Heart left ventricle (tissue), 16 donors: ENCODE measurements at regions not wholly inside any gene's neighbourhood (a gene's known extent, or its start where the extent isn't known, plus 50 kb on each side); places are given as distances from the start of the nearest gene placed in this dataset.

Source experiments
- ATAC-seq, 4 donors: fragments of 200-7000 bp; cut with Tn5 transposase; one replicate each; pipeline ENCODE4 v1.9.1; 2020 to 2022; ENCODE audit warnings: moderate library complexity in 4 of 4, mild to moderate bottlenecking in 3 of 4, moderate number of reproducible peaks in 1 of 4
- DNase-seq, 5 donors: peaks; one replicate each; pipeline ENCODE4 v3.0.0-alpha.2; 2020
- H3K27ac ChIP-seq, 12 donors: fragments of 200-600 bp; sonication (generic) in 4 of 12; one replicate each; pipeline versions ENCODE4 v1.5.0 to v1.8.0; 2016 to 2022; ENCODE audit warnings: mild to moderate bottlenecking in 2 of 12
- H3K27me3 ChIP-seq, 9 donors: fragments of 200-600 bp; sonication (generic) in 2 of 9; one replicate each; pipeline versions ENCODE4 v1.5.1 to v1.8.0; 2016 to 2022; ENCODE audit warnings: mild to moderate bottlenecking in 3 of 9
- H3K36me3 ChIP-seq, 9 donors: fragments of 200-600 bp; sonication (generic) in 2 of 9; one replicate each; pipeline versions ENCODE4 v1.5.0 to v1.8.0; 2018 to 2022; ENCODE audit warnings: mild to moderate bottlenecking in 2 of 9
- H3K4me1 ChIP-seq, 12 donors: fragments of 200-600 bp; sonication (generic) in 4 of 12; one replicate each; pipeline versions ENCODE4 v1.5.0 to v1.8.0; 2016 to 2022; ENCODE audit warnings: mild to moderate bottlenecking in 3 of 12
- H3K4me3 ChIP-seq, 12 donors: fragments of 200-600 bp; sonication (generic) in 4 of 12; one replicate each; pipeline versions ENCODE4 v1.5.0 to v1.8.0; 2017 to 2022; ENCODE audit warnings: mild to moderate bottlenecking in 9 of 12, moderate library complexity in 4 of 12
- H3K9me3 ChIP-seq, 12 donors: fragments of 200-600 bp; sonication (generic) in 4 of 12; one replicate each; pipeline versions ENCODE4 v1.5.0 to v1.8.0; 2016 to 2022; ENCODE audit warnings: mild to moderate bottlenecking in 1 of 12
- CTCF ChIP-seq, 12 donors: fragments of 200-600 bp; sonication (generic) in 4 of 12; IDR thresholded peaks; one replicate each; pipeline versions ENCODE4 v1.5.0 to v1.8.0; 2018 to 2022; ENCODE audit warnings: antibody characterized with exemption in 12 of 12, mild to moderate bottlenecking in 5 of 12
- POLR2A ChIP-seq, 2 donors: fragments of 450-650 bp; IDR thresholded peaks; one replicate each; pipeline ENCODE4 v1.6.1; 2017; ENCODE audit warnings: antibody characterized with exemption in 2 of 2, mild to moderate bottlenecking in 2 of 2, moderate library complexity in 2 of 2
- WGBS, 4 donors: extraction: QIAGEN DNeasy Blood & Tissue Kit in 2 of 4; methylation state at CpG; one replicate each; pipeline versions ENCODE4 v1.1.5 to v1.1.7; 2013 to 2018; 5-methylcytosine and 5-hydroxymethylcytosine counted together
- intact Hi-C, 10 donors: fragments of 100-400 bp; cut with DNase I; formaldehyde crosslinking; loops; one replicate each; pipeline versions ENCODE4 v1.11.1 to v1.14.2; 2022
- donor health status: ischemic (EF 13 %, LVEDD 7.1; RV severe dilation, severe dysfunction).
- donor health status: healthy with polysubstance abuse.
- donor health status: DM: no; HTN: yes; CAD: no.
- donor health status: DM: no; HTN: no; CAD: no.
- donor health status: ischemic (EF 25% LVEDD 6.9; RV normal size, moderate dysfunction).
- donor health status: ischemic (EF 25% LVEDD 5.7; RV mildly dilated, moderate dysfunction).
- donor health status: healthy.
- donor health status: DM: yes; HTN: yes; CAD: no.
- donor health status: ischemic (EF 35%, LVEDD 5.7; RV mildly dilated, moderate dysfunction).
- donor health status: nonischemic (EF 11% LVEDD 7.7; RV severe dilation, severe dysfunction).
- donor health status: DM: yes; HTN: yes; CAD: no.
- donor health status: PGD.
- donor health status: ischemic (EF 29% LVEDD 5.4; RV normal size, mild dysfunction).
- donor health status: nonischemic (EF 23%, LVEDD 6.1; RV moderate dilation, normal function).

- no peaks in the 10 kb centered on the region for H3K27me3 ChIP-seq
- peak overlapping the region in 1 of 12 donors; percentile 47 for H3K27ac ChIP-seq
- no peak overlapping the region for H3K4me3 ChIP-seq
- DNase-seq (no peak), ATAC-seq (no peak)
- 57 to 77% (median 63%) methylated on average over 4 of the region's 4 CpGs for WGBS, 4 donors
- H3K36me3 ChIP-seq = no peaks in the 10 kb centered on the region
- peaks cover 0 to 20% (median 0%) of the 10 kb centered on the region in 12 donors for H3K4me1 ChIP-seq
- intact Hi-C loops = no loop called here
- peaks cover 0 to 4% (median 0%) of the 10 kb centered on the region in 12 donors for H3K9me3 ChIP-seq
- TF ChIP-seq POLR2A (IDR thresholded peaks at IDR 0.05) (no peak), CTCF (IDR thresholded peaks at IDR 0.05) (no peak)
Measured at GRCh38 chr2:48175254-48175653, 139.2 kb upstream of the FOXN2 start.

GRCh38 chr2:48175656-48176055 lies 138.8 kb upstream of the FOXN2 start:
- no peak for ATAC-seq
- Histone ChIP-seq H3K27ac (no peak overlapping the region), H3K4me3 (no peak overlapping the region), H3K27me3 (no peaks in the 10 kb centered on the region), H3K4me1 (peaks cover 0 to 20% (median 0%) of the 10 kb centered on the region in 12 donors), H3K9me3 (peaks cover 0 to 4% (median 0%) of the 10 kb centered on the region in 12 donors), H3K36me3 (no peaks in the 10 kb centered on the region)
- TF ChIP-seq POLR2A (IDR thresholded peaks at IDR 0.05) (no peak), CTCF (IDR thresholded peaks at IDR 0.05) (no peak)
- intact Hi-C loops = no loop called here
- DNase-seq = no peak

- Histone ChIP-seq H3K27me3 (no peaks in the 10 kb centered on the region), H3K27ac (no peak overlapping the region), H3K36me3 (no peaks in the 10 kb centered on the region), H3K9me3 (peaks cover 0 to 4% (median 0%) of the 10 kb centered on the region in 12 donors), H3K4me3 (no peak overlapping the region), H3K4me1 (peaks cover 0 to 20% (median 0%) of the 10 kb centered on the region in 12 donors)
- 96 to 100% (median 100%) methylated on average over 1 of the region's 1 CpG for WGBS, 4 donors
- intact Hi-C loops = no loop called here
- no peak for ATAC-seq
- TF ChIP-seq POLR2A (IDR thresholded peaks at IDR 0.05) = no peak
- TF ChIP-seq CTCF (IDR thresholded peaks at IDR 0.05) = no peak
- no peak for DNase-seq
Measured at GRCh38 chr2:48176876-48177275, 137.6 kb upstream of the FOXN2 start.

GRCh38 chr2:48178611-48179010 lies 135.9 kb upstream of the FOXN2 start:
- ATAC-seq (no peak), DNase-seq (no peak)
- WGBS, 4 donors = 91 to 94% (median 92%) methylated on average over 3 of the region's 3 CpGs
- no peak for TF ChIP-seq CTCF (IDR thresholded peaks at IDR 0.05)
- TF ChIP-seq POLR2A (IDR thresholded peaks at IDR 0.05) = no peak
- peaks cover 0 to 4% (median 0%) of the 10 kb centered on the region in 12 donors for H3K9me3 ChIP-seq
- peaks cover 0 to 14% (median 0%) of the 10 kb centered on the region in 12 donors for H3K4me1 ChIP-seq
- no peaks in the 10 kb centered on the region for H3K27me3 ChIP-seq
- no peak overlapping the region for H3K4me3 ChIP-seq
- H3K36me3 ChIP-seq = no peaks in the 10 kb centered on the region
- intact Hi-C loops = no loop called here
- H3K27ac ChIP-seq = no peak overlapping the region
